GM12874 (cell line): ENCODE measurements at regions not wholly inside any gene's neighbourhood (a gene's known extent, or its start where the extent isn't known, plus 50 kb on each side); places are given as distances from the start of the nearest gene placed in this dataset.

Experiments used
- CTCF ChIP-seq: IDR thresholded peaks from 2 replicates; pipeline ENCODE4 v1.5.1; 2011; ENCODE audit warnings: low read depth, mild to moderate bottlenecking, control low read depth, low read length, moderate library complexity; ENCODE audit not compliant: insufficient read depth

DNA sequence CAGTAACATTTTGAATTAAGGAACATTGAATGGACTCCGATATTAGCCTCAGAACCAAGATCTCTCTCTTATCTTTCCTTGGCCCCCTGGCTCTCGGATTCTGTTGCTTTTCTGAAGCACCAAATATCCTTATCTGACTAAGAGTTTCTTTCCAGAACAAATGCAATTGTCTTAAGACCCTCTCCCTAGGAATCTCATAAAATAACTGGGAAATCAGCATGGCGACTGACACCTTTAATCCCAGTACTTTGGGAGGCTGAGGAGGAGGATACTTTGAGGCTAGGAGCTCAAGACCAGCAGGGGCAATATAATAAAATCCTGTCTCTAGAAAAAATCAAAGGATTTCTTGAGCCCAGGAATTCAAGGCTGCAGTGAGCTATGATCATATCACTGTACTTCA, 984.5 kb downstream of the HACE1 start:
- no peak for TF ChIP-seq CTCF

- TF ChIP-seq CTCF, result no peak
Observed at GRCh38 chr6:103874575-103874974, 985.1 kb downstream of the HACE1 start.

DNA sequence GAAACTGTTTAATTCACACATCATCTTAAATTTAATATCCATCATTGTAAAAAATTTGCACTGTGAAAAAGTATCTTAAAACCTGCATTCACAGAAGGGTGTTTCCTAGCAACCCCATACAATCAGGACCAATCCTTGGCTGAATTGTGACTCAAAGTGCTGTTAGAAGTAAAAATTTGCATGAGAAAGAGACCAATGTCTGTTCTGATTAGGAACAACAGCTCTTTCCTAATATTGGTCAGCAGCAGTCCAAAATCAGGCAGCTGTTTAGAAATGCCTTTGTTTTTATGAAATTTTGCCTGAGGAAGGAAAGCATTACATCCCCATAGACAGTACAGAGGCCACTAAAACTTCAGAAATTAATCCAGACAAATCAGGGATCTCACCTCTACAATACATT, 987.0 kb downstream of the HACE1 start:
- no peak for TF ChIP-seq CTCF

GRCh38 chr6:103872233-103872632, 987.5 kb downstream of the HACE1 start:
- TF ChIP-seq CTCF, result no peak

- no peak for TF ChIP-seq CTCF
Observed at GRCh38 chr6:103870970-103871369, 988.7 kb downstream of the HACE1 start.

GRCh38 chr6:103862297-103862696, 997.4 kb downstream of the HACE1 start:
- no peak for TF ChIP-seq CTCF

GRCh38 chr6:103858003-103858402, 1001.7 kb downstream of the HACE1 start:
- TF ChIP-seq CTCF, result no peak

DNA sequence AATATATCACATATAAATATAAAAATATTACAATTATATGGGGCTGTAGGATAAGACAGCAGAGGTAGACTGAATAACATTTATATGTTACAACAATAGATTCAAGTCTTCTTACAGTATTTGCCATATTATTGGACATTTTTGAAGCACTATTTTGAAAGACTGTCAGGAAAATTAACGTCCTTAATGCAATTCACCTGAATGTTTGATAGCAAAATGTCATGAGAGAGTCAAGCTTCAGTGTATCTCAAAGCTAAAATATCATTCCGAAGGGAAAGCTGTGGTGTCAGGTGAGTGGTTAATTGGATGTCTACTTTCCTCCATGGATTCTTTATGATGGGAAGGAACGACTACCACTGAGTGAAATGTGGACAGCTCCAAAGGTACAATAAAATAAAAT, 1004.0 kb downstream of the HACE1 start:
- no peak for TF ChIP-seq CTCF
